ENCODE measurements at regions not wholly inside any gene's neighbourhood (a gene's known extent, or its start where the extent isn't known, plus 50 kb on each side); places are given as distances from the start of the nearest gene placed in this dataset.

- no peaks in the 10 kb centered on the region for H4K20me1 ChIP-seq (ENCODE audit: control insufficient read depth, insufficient read depth, low read depth, low read length)
- H3K9me3 ChIP-seq (ENCODE audit: control insufficient read depth, insufficient read depth, low read length), result peaks cover 12% of the 10 kb centered on the region; the same call in 1 of the 2 replicates
- TF ChIP-seq CTCF (IDR thresholded peaks at IDR 0.05; ENCODE audit: low read depth, low read length, poor library complexity, severe bottlenecking) (no peak), EZH2phosphoT487 (IDR thresholded peaks at IDR 0.05; ENCODE audit: borderline replicate concordance, low read length) (no peak)
- H3F3A ChIP-seq (ENCODE audit: control insufficient read depth, insufficient read depth), result no peaks in the 10 kb centered on the region
- no peaks in the 10 kb centered on the region for H3K36me3 ChIP-seq (ENCODE audit: control insufficient read depth, low read length)
- no peaks in the 10 kb centered on the region for H3K9me2 ChIP-seq (replicated peaks; ENCODE audit: control insufficient read depth, low read length)
- H3K79me2 ChIP-seq (ENCODE audit: control insufficient read depth, low read length), result no peaks in the 10 kb centered on the region
- no peak overlapping the region for H3K4me3 ChIP-seq (ENCODE audit: low read length)
- H3K4me1 ChIP-seq (ENCODE audit: control insufficient read depth, low read length), result peaks cover 3% of the 10 kb centered on the region
- H3K27me3 ChIP-seq (ENCODE audit: control insufficient read depth, low read length), result no peaks in the 10 kb centered on the region
- H3K27ac ChIP-seq (ENCODE audit: low read depth, low read length), result no peak overlapping the region
- H3K4me2 ChIP-seq (ENCODE audit: low read length), result no peak overlapping the region
These were observed 742.0 kb downstream of the ZBBX start for GRCh38 chr3:166637984-166638530.

- TF ChIP-seq CTCF (IDR thresholded peaks at IDR 0.05; ENCODE audit: low read depth, low read length, poor library complexity, severe bottlenecking) (no peak), EZH2phosphoT487 (IDR thresholded peaks at IDR 0.05; ENCODE audit: borderline replicate concordance, low read length) (no peak)
- no peaks in the 10 kb centered on the region for H3K79me2 ChIP-seq (ENCODE audit: control insufficient read depth, low read length)
- H3K9me2 ChIP-seq (replicated peaks; ENCODE audit: control insufficient read depth, low read length), result no peaks in the 10 kb centered on the region
- peaks cover 8% of the 10 kb centered on the region; the same call in 1 of the 2 replicates for H3K9me3 ChIP-seq (ENCODE audit: control insufficient read depth, insufficient read depth, low read length)
- H3K27ac ChIP-seq (ENCODE audit: low read depth, low read length), result no peak overlapping the region
- H4K20me1 ChIP-seq (ENCODE audit: control insufficient read depth, insufficient read depth, low read depth, low read length), result no peaks in the 10 kb centered on the region
- peaks cover 3% of the 10 kb centered on the region for H3K4me1 ChIP-seq (ENCODE audit: control insufficient read depth, low read length)
- H3K4me3 ChIP-seq (ENCODE audit: low read length), result no peak overlapping the region
- no peak overlapping the region for H3K4me2 ChIP-seq (ENCODE audit: low read length)
- no peaks in the 10 kb centered on the region for H3F3A ChIP-seq (ENCODE audit: control insufficient read depth, insufficient read depth)
- no peaks in the 10 kb centered on the region for H3K27me3 ChIP-seq (ENCODE audit: control insufficient read depth, low read length)
- H3K36me3 ChIP-seq (ENCODE audit: control insufficient read depth, low read length), result no peaks in the 10 kb centered on the region
These were observed 745.9 kb downstream of the ZBBX start for GRCh38 chr3:166634091-166634746.

GRCh38 chr3:166630190-166630589, 749.9 kb downstream of the ZBBX start:
- Histone ChIP-seq H3K9me2 (replicated peaks; ENCODE audit: control insufficient read depth, low read length) (no peaks in the 10 kb centered on the region), H3K4me1 (ENCODE audit: control insufficient read depth, low read length) (peaks cover 3% of the 10 kb centered on the region), H4K20me1 (ENCODE audit: control insufficient read depth, insufficient read depth, low read depth, low read length) (no peaks in the 10 kb centered on the region), H3K4me2 (ENCODE audit: low read length) (no peak overlapping the region), H3K9me3 (ENCODE audit: control insufficient read depth, insufficient read depth, low read length) (no peaks in the 10 kb centered on the region), H3K36me3 (ENCODE audit: control insufficient read depth, low read length) (no peaks in the 10 kb centered on the region), H3F3A (ENCODE audit: control insufficient read depth, insufficient read depth) (no peaks in the 10 kb centered on the region), H3K27ac (ENCODE audit: low read depth, low read length) (no peak overlapping the region), H3K79me2 (ENCODE audit: control insufficient read depth, low read length) (no peaks in the 10 kb centered on the region), H3K27me3 (ENCODE audit: control insufficient read depth, low read length) (no peaks in the 10 kb centered on the region), H3K4me3 (ENCODE audit: low read length) (no peak overlapping the region)
- TF ChIP-seq CTCF (IDR thresholded peaks at IDR 0.05; ENCODE audit: low read depth, low read length, poor library complexity, severe bottlenecking) (no peak), EZH2phosphoT487 (IDR thresholded peaks at IDR 0.05; ENCODE audit: borderline replicate concordance, low read length) (no peak)
